ENCODE measurements at regions not wholly inside any gene's neighbourhood (a gene's known extent, or its start where the extent isn't known, plus 50 kb on each side); places are given as distances from the start of the nearest gene placed in this dataset.
A peak's percentile ranks its signal among the peaks of the same experiment; 100 is the strongest.

GRCh38 chr11:34564406-34564805 is 50.8 kb upstream of the ELF5 start:
- no peaks in the 10 kb centered on the region for H4K20me1 ChIP-seq
- H3K27ac ChIP-seq, result no peak overlapping the region

GRCh38 chr11:34564807-34565241 is 51.2 kb upstream of the ELF5 start:
- no peaks in the 10 kb centered on the region for H3K4me1 ChIP-seq
- H3K27me3 ChIP-seq, result no peaks in the 10 kb centered on the region
- H3K9ac ChIP-seq, result no peak overlapping the region
- no peaks in the 10 kb centered on the region for H4K20me1 ChIP-seq
- H3K4me3 ChIP-seq, result no peak overlapping the region
- no peak for TF ChIP-seq Cebpa-rat (IDR thresholded peaks at IDR 0.05)
- no peaks in the 10 kb centered on the region for H3K36me3 ChIP-seq
- no peak overlapping the region for H3K27ac ChIP-seq
- H3K9me3 ChIP-seq, result no peaks in the 10 kb centered on the region
- H3K4me2 ChIP-seq, result no peak overlapping the region

More at GRCh38 chr11:34564406-34564805, 50.8 kb upstream of the ELF5 start:
- Histone ChIP-seq H3K36me3 (no peaks in the 10 kb centered on the region), H3K4me2 (no peak overlapping the region), H3K4me1 (no peaks in the 10 kb centered on the region), H3K9ac (no peak overlapping the region), H3K4me3 (no peak overlapping the region), H3K9me3 (no peaks in the 10 kb centered on the region), H3K27me3 (no peaks in the 10 kb centered on the region)
- no peak for TF ChIP-seq Cebpa-rat (IDR thresholded peaks at IDR 0.05)

- no peak for TF ChIP-seq Cebpa-rat (IDR thresholded peaks at IDR 0.05)
- Histone ChIP-seq H3K27ac (no peak overlapping the region), H3K36me3 (no peaks in the 10 kb centered on the region), H3K27me3 (no peaks in the 10 kb centered on the region), H3K4me3 (no peak overlapping the region), H3K4me2 (no peak overlapping the region), H3K9ac (no peak overlapping the region), H4K20me1 (no peaks in the 10 kb centered on the region), H3K9me3 (no peaks in the 10 kb centered on the region), H3K4me1 (peaks cover 3% of the 10 kb centered on the region)
Observed at GRCh38 chr11:34565417-34566207, 52.0 kb upstream of the ELF5 start.

GRCh38 chr11:34566208-34566551 is 52.6 kb upstream of the ELF5 start:
- Histone ChIP-seq H3K27ac (no peak overlapping the region), H3K36me3 (no peaks in the 10 kb centered on the region), H3K9me3 (no peaks in the 10 kb centered on the region), H3K4me3 (no peak overlapping the region), H4K20me1 (no peaks in the 10 kb centered on the region), H3K27me3 (no peaks in the 10 kb centered on the region), H3K4me2 (no peak overlapping the region), H3K4me1 (peaks cover 7% of the 10 kb centered on the region), H3K9ac (no peak overlapping the region)
- TF ChIP-seq Cebpa-rat (IDR thresholded peaks at IDR 0.05), result no peak

- Histone ChIP-seq H3K4me3 (no peak overlapping the region), H3K4me2 (no peak overlapping the region), H3K9ac (no peak overlapping the region), H3K27ac (no peak overlapping the region), H3K9me3 (no peaks in the 10 kb centered on the region), H4K20me1 (no peaks in the 10 kb centered on the region), H3K36me3 (no peaks in the 10 kb centered on the region), H3K4me1 (peaks cover 7% of the 10 kb centered on the region), H3K27me3 (no peaks in the 10 kb centered on the region)
- TF ChIP-seq Cebpa-rat (IDR thresholded peaks at IDR 0.05), result no peak
Observed at GRCh38 chr11:34566736-34567135, 53.1 kb upstream of the ELF5 start.

GRCh38 chr11:34567733-34568132 is 53.2 kb upstream of the EHF start:
- no peaks in the 10 kb centered on the region for H3K9me3 ChIP-seq
- H3K4me1 ChIP-seq, result peaks cover 7% of the 10 kb centered on the region
- H3K27ac ChIP-seq, result no peak overlapping the region
- no peak overlapping the region for H3K9ac ChIP-seq
- no peaks in the 10 kb centered on the region for H3K27me3 ChIP-seq
- H3K4me3 ChIP-seq, result no peak overlapping the region
- H3K36me3 ChIP-seq, result no peaks in the 10 kb centered on the region
- H3K4me2 ChIP-seq, result no peak overlapping the region
- TF ChIP-seq Cebpa-rat (IDR thresholded peaks at IDR 0.05), result no peak
- H4K20me1 ChIP-seq, result no peaks in the 10 kb centered on the region

GRCh38 chr11:34570584-34570983 is 50.3 kb upstream of the EHF start:
- H3K4me1 ChIP-seq, result peaks cover 7% of the 10 kb centered on the region
- no peaks in the 10 kb centered on the region for H4K20me1 ChIP-seq
- H3K4me2 ChIP-seq, result 0 out of 2 replicates have a peak overlapping the region, but pooled peaks have one; percentile 14
- H3K36me3 ChIP-seq, result no peaks in the 10 kb centered on the region
- H3K9ac ChIP-seq, result no peak overlapping the region
- no peak overlapping the region for H3K4me3 ChIP-seq
- TF ChIP-seq Cebpa-rat (IDR thresholded peaks at IDR 0.05), result no peak
- no peaks in the 10 kb centered on the region for H3K9me3 ChIP-seq
- H3K27ac ChIP-seq, result no peak overlapping the region
- H3K27me3 ChIP-seq, result no peaks in the 10 kb centered on the region
